AG09319 (cell line): ENCODE measurements at regions not wholly inside any gene's neighbourhood (a gene's known extent, or its start where the extent isn't known, plus 50 kb on each side); places are given as distances from the start of the nearest gene placed in this dataset.

Experiments
- DNase-seq: peaks from one replicate; pipeline ENCODE4 v3.0.0-alpha.2; 2010; ENCODE audit warnings: low read depth; ENCODE audit errors: extremely low read depth
- TF ChIP-seq, protein P1 (sequence below): IDR thresholded peaks from 2 replicates; pipeline ENCODE4 v1.5.1; 2011; ENCODE audit warnings: low read depth, mild to moderate bottlenecking, inconsistent platforms, low read length, moderate library complexity

- TF ChIP-seq, protein P1, sequence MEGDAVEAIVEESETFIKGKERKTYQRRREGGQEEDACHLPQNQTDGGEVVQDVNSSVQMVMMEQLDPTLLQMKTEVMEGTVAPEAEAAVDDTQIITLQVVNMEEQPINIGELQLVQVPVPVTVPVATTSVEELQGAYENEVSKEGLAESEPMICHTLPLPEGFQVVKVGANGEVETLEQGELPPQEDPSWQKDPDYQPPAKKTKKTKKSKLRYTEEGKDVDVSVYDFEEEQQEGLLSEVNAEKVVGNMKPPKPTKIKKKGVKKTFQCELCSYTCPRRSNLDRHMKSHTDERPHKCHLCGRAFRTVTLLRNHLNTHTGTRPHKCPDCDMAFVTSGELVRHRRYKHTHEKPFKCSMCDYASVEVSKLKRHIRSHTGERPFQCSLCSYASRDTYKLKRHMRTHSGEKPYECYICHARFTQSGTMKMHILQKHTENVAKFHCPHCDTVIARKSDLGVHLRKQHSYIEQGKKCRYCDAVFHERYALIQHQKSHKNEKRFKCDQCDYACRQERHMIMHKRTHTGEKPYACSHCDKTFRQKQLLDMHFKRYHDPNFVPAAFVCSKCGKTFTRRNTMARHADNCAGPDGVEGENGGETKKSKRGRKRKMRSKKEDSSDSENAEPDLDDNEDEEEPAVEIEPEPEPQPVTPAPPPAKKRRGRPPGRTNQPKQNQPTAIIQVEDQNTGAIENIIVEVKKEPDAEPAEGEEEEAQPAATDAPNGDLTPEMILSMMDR: no peak
- no peak for DNase-seq
These were observed 214.0 kb upstream of the KLF14 start for GRCh38 chr7:130947792-130948580.

DNA sequence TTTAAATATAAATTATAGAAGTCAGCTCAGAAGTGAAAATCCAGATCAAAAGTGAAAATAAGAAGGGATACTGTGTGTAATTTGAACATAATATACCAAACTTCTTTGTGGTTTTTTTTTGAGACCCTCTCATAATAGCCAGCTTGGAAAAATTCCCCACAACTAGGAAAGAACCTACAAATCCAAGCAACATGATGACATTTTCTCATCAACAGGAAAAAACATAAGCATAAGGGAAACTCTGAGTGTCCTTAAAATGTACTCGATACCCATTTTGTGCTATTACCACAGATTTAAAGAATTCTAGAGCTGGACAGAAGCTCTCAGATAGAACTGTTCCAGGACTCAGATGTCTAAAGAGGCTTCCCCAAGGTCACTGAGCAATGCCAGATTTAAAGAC lies 214.8 kb upstream of the KLF14 start:
- TF ChIP-seq, protein P1: no peak
- no peak for DNase-seq

DNA sequence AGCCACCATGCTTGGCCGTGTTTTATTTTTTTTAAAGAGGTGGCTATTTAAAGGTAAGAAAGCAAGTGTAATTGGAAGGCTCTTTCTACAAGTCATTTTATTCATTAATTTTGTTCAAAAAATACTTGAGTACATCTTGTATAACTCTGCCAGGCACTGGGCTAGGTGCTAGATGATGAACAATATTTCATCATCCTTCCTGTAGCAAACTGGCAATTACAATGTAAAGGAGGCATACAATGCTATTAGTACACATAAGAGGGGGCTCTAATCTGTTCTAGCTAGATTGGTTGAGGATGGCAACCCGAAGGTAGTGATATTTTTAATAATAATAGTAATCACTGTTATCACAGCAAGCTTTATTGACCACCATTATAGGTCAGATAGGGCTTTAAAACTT lies 215.5 kb upstream of the KLF14 start:
- no peak for DNase-seq
- TF ChIP-seq, protein P1: no peak

GRCh38 chr7:130950054-130950453 lies 216.0 kb upstream of the KLF14 start:
- no peak for DNase-seq
- TF ChIP-seq, protein P1: no peak

DNA sequence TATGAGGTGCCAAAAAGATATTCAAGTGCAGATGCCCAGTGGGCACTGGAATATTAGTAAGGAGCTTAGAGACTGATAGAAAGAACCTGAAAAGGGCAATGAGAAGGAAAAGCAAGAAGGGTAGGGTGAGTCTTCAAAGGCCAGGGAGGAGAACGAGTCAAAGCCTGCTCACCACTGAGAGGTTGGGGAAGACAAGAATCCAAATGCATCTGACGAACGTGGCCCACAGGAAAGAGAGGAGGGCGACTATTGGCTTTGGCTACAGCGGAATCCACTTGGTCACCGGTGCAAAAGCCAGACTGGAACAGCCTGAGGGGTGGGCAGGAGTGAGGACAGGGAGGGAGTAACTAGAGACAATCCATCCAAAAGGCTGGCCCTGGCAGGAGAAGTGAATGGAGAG lies 216.7 kb upstream of the KLF14 start:
- TF ChIP-seq, protein P1: no peak
- DNase-seq: no peak

GRCh38 chr7:130951303-130951975 lies 217.4 kb upstream of the KLF14 start:
- no peak for DNase-seq
- TF ChIP-seq, protein P1: no peak
